BLaER1 (cell line): ENCODE measurements at regions not wholly inside any gene's neighbourhood (a gene's known extent, or its start where the extent isn't known, plus 50 kb on each side); places are given as distances from the start of the nearest gene placed in this dataset.
A peak's percentile ranks its signal among the peaks of the same experiment; 100 is the strongest.

Experiments
- H3K27ac ChIP-seq: shearing (Covaris generic); formaldehyde crosslinking; 2 replicates; pipeline ENCODE4 v1.8.1; 2022
- H3K27me3 ChIP-seq: shearing (Covaris generic); formaldehyde crosslinking; 2 replicates; pipeline ENCODE4 v1.8.1; 2022
- H3K36me3 ChIP-seq: shearing (Covaris generic); formaldehyde crosslinking; 2 replicates; pipeline ENCODE4 v1.8.1; 2022
- H3K4me1 ChIP-seq: shearing (Covaris generic); formaldehyde crosslinking; 2 replicates; pipeline ENCODE4 v1.8.1; 2022
- H3K4me2 ChIP-seq: shearing (Covaris generic); formaldehyde crosslinking; 2 replicates; pipeline ENCODE4 v1.8.1; 2022
- H3K4me3 ChIP-seq: shearing (Covaris generic); formaldehyde crosslinking; 2 replicates; pipeline ENCODE4 v1.8.1; 2022
- H3K9ac ChIP-seq: shearing (Covaris generic); formaldehyde crosslinking; 2 replicates; pipeline ENCODE4 v1.8.1; 2022
- H3K9me3 ChIP-seq: shearing (Covaris generic); formaldehyde crosslinking; 2 replicates; pipeline ENCODE4 v1.8.1; 2022
- H4K20me1 ChIP-seq: shearing (Covaris generic); formaldehyde crosslinking; 2 replicates; pipeline ENCODE4 v1.8.1; 2022
- Cebpa-rat ChIP-seq: shearing (Covaris generic); IDR thresholded peaks from 2 replicates; pipeline ENCODE4 v1.8.1; 2022

DNA sequence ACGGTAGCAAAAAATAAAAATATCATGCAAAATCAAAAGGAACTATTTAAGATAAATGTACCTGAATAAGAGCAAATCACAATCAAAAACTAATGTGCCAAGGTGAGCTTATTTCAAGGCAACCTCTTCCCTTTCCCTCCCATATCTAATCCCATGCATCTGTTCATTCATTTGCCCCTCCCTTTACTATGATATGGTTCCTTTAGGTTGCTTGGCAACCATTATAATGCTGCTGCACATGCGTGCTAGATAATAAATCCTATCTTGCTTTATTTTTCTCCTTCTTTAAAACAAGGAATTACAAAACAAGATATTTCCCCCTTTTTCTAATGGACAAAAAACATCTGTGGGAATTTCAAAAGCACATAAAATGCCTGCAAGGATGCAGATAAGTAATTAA is 318.2 kb upstream of the POU3F2 start:
- no peak overlapping the region for H3K4me2 ChIP-seq
- H3K4me3 ChIP-seq = no peak overlapping the region
- no peaks in the 10 kb centered on the region for H3K4me1 ChIP-seq
- H3K27ac ChIP-seq = no peak overlapping the region
- no peak overlapping the region for H3K9ac ChIP-seq
- no peaks in the 10 kb centered on the region for H3K36me3 ChIP-seq
- H3K27me3 ChIP-seq = no peaks in the 10 kb centered on the region
- no peak for TF ChIP-seq Cebpa-rat
- no peaks in the 10 kb centered on the region for H3K9me3 ChIP-seq
- H4K20me1 ChIP-seq = no peaks in the 10 kb centered on the region

DNA sequence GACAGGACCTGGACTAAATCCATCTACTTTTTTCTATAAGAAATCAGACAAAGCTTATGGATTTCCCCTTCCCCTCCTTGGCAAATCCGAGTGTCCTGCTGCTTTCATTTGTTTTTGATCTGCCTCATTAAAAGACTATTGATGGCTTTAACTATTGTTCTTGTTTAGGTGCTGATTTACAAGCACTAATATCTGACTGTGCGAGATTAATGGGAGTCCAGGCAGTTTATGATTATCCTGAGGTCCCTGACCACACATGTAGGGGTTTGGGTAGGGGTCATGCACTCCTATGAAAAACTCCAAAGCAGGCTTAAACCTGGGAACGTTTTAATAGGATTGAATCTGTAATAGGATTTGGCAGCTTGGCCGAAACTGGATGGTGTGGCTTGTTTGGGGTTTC is 317.5 kb upstream of the POU3F2 start:
- Histone ChIP-seq H3K36me3 (no peaks in the 10 kb centered on the region), H3K4me1 (no peaks in the 10 kb centered on the region), H3K27ac (no peak overlapping the region), H4K20me1 (no peaks in the 10 kb centered on the region), H3K27me3 (no peaks in the 10 kb centered on the region), H3K9ac (no peak overlapping the region), H3K4me3 (no peak overlapping the region), H3K9me3 (no peaks in the 10 kb centered on the region), H3K4me2 (no peak overlapping the region)
- no peak for TF ChIP-seq Cebpa-rat

DNA sequence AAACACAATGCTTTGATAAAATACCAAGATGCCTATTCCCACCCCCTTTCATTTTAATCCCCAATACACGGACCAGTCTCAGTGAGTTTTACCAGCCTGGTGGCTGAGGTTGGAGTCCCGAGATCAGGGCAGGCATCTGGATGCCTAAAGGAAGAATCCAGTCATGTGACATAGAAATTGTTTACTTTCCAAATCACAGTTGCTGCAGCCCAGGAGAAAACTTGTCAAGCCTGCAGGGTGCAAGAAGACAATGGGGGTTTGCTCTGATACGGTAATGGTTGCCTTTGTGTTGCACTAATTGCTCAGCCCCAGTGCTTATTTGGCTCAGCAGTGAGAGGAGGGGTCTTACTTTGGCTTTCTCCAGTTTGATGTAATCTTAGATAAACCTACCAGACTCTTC is 308.5 kb upstream of the POU3F2 start:
- Histone ChIP-seq H4K20me1 (no peaks in the 10 kb centered on the region), H3K27ac (no peak overlapping the region), H3K9me3 (no peaks in the 10 kb centered on the region), H3K36me3 (no peaks in the 10 kb centered on the region), H3K4me3 (no peak overlapping the region), H3K4me1 (no peaks in the 10 kb centered on the region), H3K27me3 (no peaks in the 10 kb centered on the region), H3K9ac (no peak overlapping the region), H3K4me2 (no peak overlapping the region)
- TF ChIP-seq Cebpa-rat = no peak

DNA sequence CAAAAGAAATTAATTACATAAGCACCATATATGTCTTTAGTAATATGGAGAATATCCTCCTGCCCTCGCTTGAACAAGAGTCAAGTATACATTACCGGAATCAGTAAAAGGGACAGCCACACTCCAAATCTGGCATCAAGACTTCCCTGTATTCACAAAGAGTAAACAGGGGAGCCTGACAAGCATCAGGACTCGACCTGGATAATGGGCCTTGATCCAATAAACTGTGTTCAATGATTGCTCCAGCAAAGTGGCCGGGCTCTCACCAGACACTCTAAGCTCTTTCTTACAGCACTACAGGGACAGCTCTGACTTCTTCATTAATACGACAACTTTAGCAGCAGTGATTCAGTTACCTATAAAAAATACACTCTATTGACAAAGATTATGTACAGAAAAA is 307.9 kb upstream of the POU3F2 start:
- no peak for TF ChIP-seq Cebpa-rat

DNA sequence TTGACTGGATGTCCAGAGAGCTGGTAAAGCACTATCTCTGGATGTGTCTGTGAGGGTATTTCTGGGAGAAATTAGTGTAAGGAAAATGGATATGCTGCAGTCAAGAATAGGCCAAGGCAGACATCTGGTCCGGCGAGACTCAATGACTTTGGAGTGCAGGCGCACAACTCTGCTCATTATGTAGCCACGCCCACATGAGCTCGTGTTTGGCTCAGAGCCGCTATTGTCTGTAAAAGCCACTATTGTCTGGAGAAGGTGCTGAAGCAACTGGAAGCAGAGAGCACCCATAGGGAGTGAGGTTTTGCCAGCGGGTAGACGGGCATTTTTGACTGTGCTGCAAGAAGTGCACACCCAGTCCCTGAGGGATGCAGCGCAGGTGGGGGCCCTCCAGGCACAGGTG is 305.0 kb upstream of the POU3F2 start:
- H3K27me3 ChIP-seq = no peaks in the 10 kb centered on the region
- no peak overlapping the region for H3K4me2 ChIP-seq
- H3K4me1 ChIP-seq = no peaks in the 10 kb centered on the region
- H3K9me3 ChIP-seq = peaks cover 10% of the 10 kb centered on the region; the same call in 1 of the 2 replicates
- no peak for TF ChIP-seq Cebpa-rat
- no peak overlapping the region for H3K4me3 ChIP-seq
- H3K27ac ChIP-seq = no peak overlapping the region
- H3K9ac ChIP-seq = no peak overlapping the region
- H3K36me3 ChIP-seq = no peaks in the 10 kb centered on the region
- no peaks in the 10 kb centered on the region for H4K20me1 ChIP-seq

More for the DNA sequence above, 307.9 kb upstream of the POU3F2 start:
- Histone ChIP-seq H3K27ac (no peak overlapping the region), H3K36me3 (no peaks in the 10 kb centered on the region), H3K4me2 (no peak overlapping the region), H3K27me3 (no peaks in the 10 kb centered on the region), H3K4me1 (no peaks in the 10 kb centered on the region), H3K9me3 (no peaks in the 10 kb centered on the region), H3K4me3 (no peak overlapping the region), H3K9ac (no peak overlapping the region), H4K20me1 (no peaks in the 10 kb centered on the region)

DNA sequence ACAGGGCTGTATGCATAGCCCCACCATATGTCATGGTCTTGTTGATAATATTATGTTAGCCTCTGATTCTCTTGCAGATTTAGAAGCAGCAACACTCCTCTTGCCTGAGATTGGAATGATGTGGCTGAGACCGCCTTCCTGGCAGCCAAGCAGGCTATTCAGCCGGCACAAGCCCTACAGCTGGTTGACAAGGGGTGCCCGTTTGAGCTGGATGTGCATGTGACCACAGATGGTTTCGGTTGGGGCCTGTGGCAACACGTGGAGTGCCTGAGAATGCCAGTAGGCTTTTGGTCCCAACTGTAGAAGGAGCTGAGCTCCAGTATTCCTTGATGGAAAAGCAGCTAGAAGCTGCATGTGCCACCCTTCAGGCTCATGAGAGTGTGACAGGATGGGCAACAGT is 303.6 kb upstream of the POU3F2 start:
- Histone ChIP-seq H3K4me1 (0 out of 2 replicates have a peak, but pooled peaks cover 4% of the 10 kb centered on the region), H3K4me2 (no peak overlapping the region), H3K9ac (no peak overlapping the region), H3K4me3 (no peak overlapping the region), H3K9me3 (peaks cover 10% of the 10 kb centered on the region; the same call in 1 of the 2 replicates), H3K27me3 (no peaks in the 10 kb centered on the region), H3K27ac (no peak overlapping the region), H4K20me1 (no peaks in the 10 kb centered on the region), H3K36me3 (no peaks in the 10 kb centered on the region)
- TF ChIP-seq Cebpa-rat = no peak

DNA sequence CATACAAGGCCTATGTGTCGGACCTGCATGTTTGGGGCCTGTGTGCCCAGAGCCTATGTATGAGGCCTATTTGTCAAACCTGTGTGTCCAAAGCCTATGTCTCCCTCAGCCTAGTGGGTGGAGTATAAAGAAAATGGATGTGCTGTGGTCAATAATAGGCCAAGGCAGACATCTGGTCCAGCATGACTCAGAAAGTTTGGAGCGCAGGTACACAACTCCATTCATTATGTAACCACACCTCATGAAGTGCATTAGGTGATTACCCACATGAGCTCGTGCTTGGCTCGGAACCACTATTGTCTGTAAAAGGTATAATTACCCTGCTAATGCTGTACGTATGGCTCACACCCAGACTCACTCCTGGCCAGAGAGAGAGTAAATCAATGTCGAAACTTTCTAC is 302.4 kb upstream of the POU3F2 start:
- no peak overlapping the region for H3K9ac ChIP-seq
- 0 out of 2 replicates have a peak, but pooled peaks cover 4% of the 10 kb centered on the region for H3K4me1 ChIP-seq
- no peaks in the 10 kb centered on the region for H3K36me3 ChIP-seq
- no peak overlapping the region for H3K4me3 ChIP-seq
- H3K4me2 ChIP-seq = no peak overlapping the region
- H3K9me3 ChIP-seq = peaks cover 10% of the 10 kb centered on the region; the same call in 1 of the 2 replicates
- H3K27ac ChIP-seq = no peak overlapping the region
- no peaks in the 10 kb centered on the region for H3K27me3 ChIP-seq
- no peaks in the 10 kb centered on the region for H4K20me1 ChIP-seq
- TF ChIP-seq Cebpa-rat = no peak

DNA sequence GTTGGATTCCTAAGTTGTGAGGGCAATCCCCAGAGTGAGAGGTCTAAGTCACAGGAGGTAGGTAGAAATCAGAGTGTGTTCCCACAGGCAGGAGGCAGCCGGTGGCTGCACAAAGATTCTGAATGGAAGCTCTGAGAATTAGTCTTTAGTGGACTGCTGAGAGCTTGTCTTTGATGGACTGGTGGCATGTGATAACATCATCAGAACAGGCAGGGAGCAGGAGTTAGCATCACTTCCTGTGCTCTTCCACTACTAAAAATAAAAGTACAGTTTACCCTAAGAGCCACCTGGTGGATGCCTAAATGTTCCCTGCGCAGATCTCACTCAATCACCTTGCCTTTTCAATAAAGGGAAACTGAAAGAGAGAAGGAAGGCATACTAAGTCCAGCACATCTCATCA is 294.6 kb upstream of the POU3F2 start:
- no peak overlapping the region for H3K4me3 ChIP-seq

DNA sequence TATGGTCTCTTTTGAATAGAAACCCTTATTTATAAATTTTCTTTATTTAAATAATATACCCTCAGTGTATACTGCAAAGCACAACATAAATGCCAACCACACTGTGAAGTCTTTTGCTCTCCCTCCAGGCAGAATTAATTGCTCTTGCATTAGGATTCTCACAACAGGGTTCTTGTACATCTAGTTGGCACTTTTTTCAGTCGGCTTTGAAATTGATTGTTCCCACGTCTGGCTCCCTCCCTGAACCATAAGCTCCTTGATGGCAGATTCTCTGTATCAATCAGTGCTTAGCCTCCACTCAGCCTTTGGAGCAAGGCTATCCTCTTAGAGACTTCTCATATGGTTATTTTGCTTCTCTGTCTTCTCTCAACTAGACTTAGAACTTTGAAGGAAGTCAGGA is 288.0 kb upstream of the POU3F2 start:
- no peaks in the 10 kb centered on the region for H3K9me3 ChIP-seq
- H3K27ac ChIP-seq = no peak overlapping the region
- no peaks in the 10 kb centered on the region for H3K27me3 ChIP-seq
- TF ChIP-seq Cebpa-rat = no peak
- no peaks in the 10 kb centered on the region for H4K20me1 ChIP-seq
- no peak overlapping the region for H3K9ac ChIP-seq
- no peak overlapping the region for H3K4me2 ChIP-seq
- H3K4me1 ChIP-seq = no peaks in the 10 kb centered on the region
- H3K4me3 ChIP-seq = no peak overlapping the region
- no peaks in the 10 kb centered on the region for H3K36me3 ChIP-seq

More for the DNA sequence above, 294.6 kb upstream of the POU3F2 start:
- Histone ChIP-seq H3K27ac (no peak overlapping the region), H3K36me3 (no peaks in the 10 kb centered on the region), H3K9ac (no peak overlapping the region), H3K9me3 (no peaks in the 10 kb centered on the region), H4K20me1 (no peaks in the 10 kb centered on the region), H3K4me2 (peak overlapping the region; percentile 12), H3K27me3 (no peaks in the 10 kb centered on the region), H3K4me1 (peaks cover 12% of the 10 kb centered on the region)
- no peak for TF ChIP-seq Cebpa-rat

DNA sequence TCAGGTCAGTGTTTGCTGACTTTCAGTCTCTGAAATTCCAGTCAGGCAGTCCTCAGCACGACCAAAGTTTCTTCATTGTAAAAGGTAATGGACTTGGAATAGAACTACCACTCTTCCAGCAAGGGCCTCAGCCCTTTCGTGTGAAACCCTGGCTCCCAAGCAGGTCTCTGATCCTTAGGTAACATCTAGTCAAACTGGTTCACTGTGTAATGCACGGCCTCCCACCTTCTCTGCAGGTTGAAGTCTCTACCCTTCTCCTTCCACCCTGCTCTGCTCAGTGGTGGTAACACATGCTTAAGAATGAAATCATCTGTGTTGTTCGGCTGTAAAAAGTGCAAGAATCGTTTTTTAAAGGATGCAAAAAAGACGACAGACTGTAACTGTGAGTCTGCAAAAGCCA is 287.2 kb upstream of the POU3F2 start:
- no peaks in the 10 kb centered on the region for H4K20me1 ChIP-seq
- H3K36me3 ChIP-seq = no peaks in the 10 kb centered on the region
- H3K4me3 ChIP-seq = no peak overlapping the region
- H3K27ac ChIP-seq = no peak overlapping the region
- H3K9ac ChIP-seq = no peak overlapping the region
- TF ChIP-seq Cebpa-rat = no peak
- H3K9me3 ChIP-seq = no peaks in the 10 kb centered on the region
- H3K4me1 ChIP-seq = no peaks in the 10 kb centered on the region
- H3K4me2 ChIP-seq = no peak overlapping the region
- no peaks in the 10 kb centered on the region for H3K27me3 ChIP-seq

DNA sequence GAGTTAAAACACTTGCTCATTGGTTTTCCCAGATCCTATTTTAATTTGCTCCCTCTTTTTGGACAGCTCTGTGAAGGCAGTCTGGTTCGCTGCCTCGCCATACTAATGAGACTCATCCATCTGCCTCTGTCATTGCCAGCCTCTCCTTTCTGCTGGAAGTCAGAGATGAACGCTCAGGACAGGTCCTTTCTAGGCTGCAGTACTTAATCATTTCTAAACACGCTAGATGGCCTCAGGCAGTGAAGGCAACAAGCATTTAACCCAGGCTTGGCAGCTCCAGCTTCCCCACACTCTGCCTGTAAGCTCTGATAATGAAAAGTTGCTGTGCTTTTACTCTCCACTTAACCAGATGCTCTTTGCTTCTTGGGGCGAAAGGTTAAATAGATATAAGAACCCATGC is 286.7 kb upstream of the POU3F2 start:
- H4K20me1 ChIP-seq = no peaks in the 10 kb centered on the region
- H3K4me1 ChIP-seq = no peaks in the 10 kb centered on the region
- H3K9ac ChIP-seq = no peak overlapping the region
- no peak overlapping the region for H3K4me3 ChIP-seq
- H3K4me2 ChIP-seq = no peak overlapping the region
- H3K27ac ChIP-seq = no peak overlapping the region
- no peaks in the 10 kb centered on the region for H3K9me3 ChIP-seq
- TF ChIP-seq Cebpa-rat = no peak
- H3K27me3 ChIP-seq = no peaks in the 10 kb centered on the region
- H3K36me3 ChIP-seq = no peaks in the 10 kb centered on the region
